ACC112 (cell line): ENCODE measurements at regions not wholly inside any gene's neighbourhood (a gene's known extent, or its start where the extent isn't known, plus 50 kb on each side); places are given as distances from the start of the nearest gene placed in this dataset.

ENCODE experiments used
- H2AFZ ChIP-seq: fragments of 200-600 bp; sonication (generic); one replicate; pipeline ENCODE4 v1.6.0; 2017; ENCODE audit warnings: antibody characterized with exemption, low read length; ENCODE audit not compliant: unreplicated experiment
- H3K27ac ChIP-seq: fragments of 200-600 bp; sonication (generic); 2 replicates; pipeline ENCODE4 v1.5.1; 2014; ENCODE audit warnings: low read depth, mild to moderate bottlenecking, antibody characterized with exemption, low read length, moderate library complexity
- H3K27me3 ChIP-seq: fragments of 200-600 bp; sonication (generic); 2 replicates; pipeline ENCODE4 v1.6.1; 2014; ENCODE audit warnings: mild to moderate bottlenecking, antibody characterized with exemption, low read length, moderate library complexity, mixed read lengths; ENCODE audit not compliant: insufficient read depth
- H3K36me3 ChIP-seq: fragments of 200-600 bp; sonication (generic); 2 replicates; pipeline ENCODE4 v1.6.1; 2016; ENCODE audit warnings: mild to moderate bottlenecking, antibody characterized with exemption, low read length, moderate library complexity, mixed read lengths; ENCODE audit not compliant: insufficient read depth
- H3K4me1 ChIP-seq: fragments of 200-600 bp; sonication (generic); one replicate; pipeline ENCODE4 v1.6.1; 2016; ENCODE audit warnings: low read length, mixed read lengths; ENCODE audit not compliant: insufficient read depth, unreplicated experiment, control insufficient read depth
- H3K4me3 ChIP-seq: fragments of 200-600 bp; sonication (generic); 2 replicates; pipeline ENCODE4 v1.5.1; 2014; ENCODE audit warnings: mild to moderate bottlenecking, low read depth, low read length
- H3K79me2 ChIP-seq: fragments of 200-600 bp; sonication (generic); one replicate; pipeline ENCODE4 v1.6.0; 2016; ENCODE audit warnings: low read length; ENCODE audit not compliant: control insufficient read depth, unreplicated experiment, insufficient read depth

DNA sequence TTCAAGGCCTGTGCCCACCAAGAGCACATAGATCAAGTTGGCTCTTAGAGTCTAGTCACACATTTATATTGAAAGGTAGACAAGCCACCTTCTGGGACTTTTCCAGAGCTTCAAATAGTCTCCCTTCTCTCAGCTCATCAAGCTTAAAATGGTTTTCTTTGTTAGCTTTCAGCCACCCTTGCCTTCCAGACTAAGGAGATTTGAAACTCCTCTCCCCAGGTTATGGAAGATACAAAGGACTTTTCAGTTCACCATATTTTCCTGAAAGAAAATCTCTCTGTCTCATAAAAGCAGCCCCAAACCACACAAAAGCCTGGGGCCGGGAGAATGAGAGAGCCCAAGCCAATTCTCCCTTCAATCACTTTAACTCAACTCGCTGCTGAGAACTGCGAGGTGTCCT is 134.1 kb downstream of the ZC3H11B start:
- Histone ChIP-seq H2AFZ (no peak overlapping the region), H3K79me2 (no peaks in the 10 kb centered on the region), H3K36me3 (no peaks in the 10 kb centered on the region), H3K27me3 (peaks cover 6% of the 10 kb centered on the region; the same call in 1 of the 2 replicates), H3K27ac (no peak overlapping the region), H3K4me3 (no peak overlapping the region), H3K4me1 (no peaks in the 10 kb centered on the region)

DNA sequence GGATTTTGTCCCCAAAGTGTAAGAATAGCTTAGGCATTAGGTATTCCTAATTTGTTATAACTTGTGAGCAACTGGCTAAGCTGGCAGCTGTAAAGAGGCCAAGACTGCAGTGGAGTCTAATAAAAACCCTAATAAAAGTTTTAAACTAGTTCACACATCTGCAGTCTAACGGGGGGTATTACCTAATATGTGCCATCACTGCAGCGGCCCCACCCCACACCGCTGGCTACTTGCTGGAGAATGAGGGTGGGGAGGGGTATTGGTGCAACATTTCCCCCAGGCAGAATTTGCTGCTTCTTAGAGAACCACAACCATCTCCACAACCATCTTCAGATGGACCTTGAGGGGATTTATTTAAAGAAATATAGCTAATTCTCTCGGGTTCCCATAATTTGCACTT is 135.0 kb downstream of the ZC3H11B start:
- Histone ChIP-seq H3K27ac (no peak overlapping the region), H3K4me3 (no peak overlapping the region), H3K4me1 (no peaks in the 10 kb centered on the region), H3K36me3 (no peaks in the 10 kb centered on the region), H2AFZ (no peak overlapping the region), H3K79me2 (no peaks in the 10 kb centered on the region), H3K27me3 (peaks cover 6% of the 10 kb centered on the region; the same call in 1 of the 2 replicates)

DNA sequence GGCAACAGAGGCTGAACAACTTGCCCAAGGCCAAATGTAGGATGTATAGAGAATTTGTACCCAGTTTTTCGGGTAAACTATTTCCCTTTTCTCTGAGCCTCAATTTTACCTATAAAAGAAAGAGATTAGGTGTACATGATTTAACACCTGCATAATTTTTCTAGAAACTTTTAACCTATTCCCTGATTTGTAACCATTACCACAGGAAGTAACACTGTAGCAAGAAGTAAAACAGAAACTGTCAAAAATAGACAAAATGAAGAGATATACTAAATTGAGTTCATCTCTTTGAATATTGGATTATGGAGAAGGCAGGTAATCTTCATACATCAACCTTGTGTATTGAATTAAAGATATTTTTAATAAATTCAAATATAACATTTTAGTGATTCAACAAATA is 136.2 kb downstream of the ZC3H11B start:
- Histone ChIP-seq H2AFZ (no peak overlapping the region), H3K36me3 (no peaks in the 10 kb centered on the region), H3K4me3 (no peak overlapping the region), H3K79me2 (no peaks in the 10 kb centered on the region), H3K27me3 (peaks cover 6% of the 10 kb centered on the region; the same call in 1 of the 2 replicates), H3K4me1 (no peaks in the 10 kb centered on the region), H3K27ac (no peak overlapping the region)

DNA sequence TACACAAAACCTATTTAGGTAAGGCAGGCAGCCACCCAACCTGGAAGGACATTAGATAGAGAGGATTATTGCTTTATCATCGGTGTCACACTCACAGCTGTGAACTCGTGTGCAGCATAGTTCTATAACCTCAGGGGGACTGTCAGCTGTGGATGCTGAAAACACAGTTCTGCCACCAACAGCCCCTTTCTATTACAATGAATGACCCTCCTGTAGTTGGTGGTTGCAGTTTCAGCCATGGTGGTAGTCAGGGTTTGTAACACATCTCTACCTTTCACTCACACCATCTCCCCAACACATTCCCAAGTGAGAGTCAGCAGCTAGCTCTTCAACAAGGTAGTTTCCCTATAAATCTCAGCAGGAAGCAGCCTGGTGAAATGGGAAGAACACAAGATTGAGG is 136.8 kb downstream of the ZC3H11B start:
- peaks cover 6% of the 10 kb centered on the region; the same call in 1 of the 2 replicates for H3K27me3 ChIP-seq
- no peak overlapping the region for H2AFZ ChIP-seq
- no peaks in the 10 kb centered on the region for H3K4me1 ChIP-seq
- no peak overlapping the region for H3K4me3 ChIP-seq
- H3K36me3 ChIP-seq = no peaks in the 10 kb centered on the region
- no peaks in the 10 kb centered on the region for H3K79me2 ChIP-seq
- H3K27ac ChIP-seq = no peak overlapping the region

DNA sequence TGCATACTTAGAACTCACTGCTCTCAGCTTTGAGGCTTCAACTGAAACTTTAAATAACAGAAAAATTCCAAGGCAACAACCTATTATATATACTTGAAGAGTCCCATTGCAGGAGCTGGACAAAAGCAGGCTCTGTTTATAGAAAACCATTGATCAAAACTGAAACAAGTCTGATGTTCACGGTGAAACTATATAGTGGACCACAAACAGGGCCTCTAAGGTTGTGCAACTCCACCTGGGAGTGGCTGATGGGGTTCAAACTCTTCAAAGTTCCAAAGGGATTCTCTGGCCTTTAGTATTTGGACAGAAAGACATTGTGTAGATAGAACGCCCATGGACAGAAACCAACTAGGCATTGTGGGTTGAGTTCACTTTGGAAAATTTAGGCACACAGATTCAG is 140.3 kb downstream of the ZC3H11B start:
- H2AFZ ChIP-seq = no peak overlapping the region
- H3K27me3 ChIP-seq = peaks cover 6% of the 10 kb centered on the region; the same call in 1 of the 2 replicates
- no peak overlapping the region for H3K4me3 ChIP-seq
- no peaks in the 10 kb centered on the region for H3K79me2 ChIP-seq
- H3K36me3 ChIP-seq = no peaks in the 10 kb centered on the region
- H3K4me1 ChIP-seq = no peaks in the 10 kb centered on the region
- H3K27ac ChIP-seq = no peak overlapping the region

DNA sequence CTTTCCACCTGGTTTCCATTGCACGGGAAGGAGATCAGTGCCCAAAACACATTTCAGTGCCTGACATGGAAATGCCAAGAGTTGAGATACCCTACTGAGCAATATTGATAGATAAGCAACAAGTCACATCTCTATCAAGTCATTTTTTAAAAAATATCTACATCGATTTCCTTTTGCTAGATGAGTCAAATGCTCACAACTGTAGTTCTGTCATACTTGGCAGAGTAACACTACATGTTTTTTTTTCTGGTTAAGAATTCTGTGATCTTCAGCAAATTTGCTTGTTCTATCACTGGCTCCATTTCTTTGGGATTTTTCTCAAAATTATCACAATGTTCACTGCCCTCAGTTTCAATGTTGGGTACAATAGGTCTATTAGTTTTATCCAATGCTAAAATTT is 145.4 kb downstream of the ZC3H11B start:
- Histone ChIP-seq H3K4me1 (no peaks in the 10 kb centered on the region), H3K79me2 (no peaks in the 10 kb centered on the region), H3K4me3 (no peak overlapping the region), H3K27me3 (no peaks in the 10 kb centered on the region), H3K27ac (no peak overlapping the region), H3K36me3 (no peaks in the 10 kb centered on the region), H2AFZ (no peak overlapping the region)

DNA sequence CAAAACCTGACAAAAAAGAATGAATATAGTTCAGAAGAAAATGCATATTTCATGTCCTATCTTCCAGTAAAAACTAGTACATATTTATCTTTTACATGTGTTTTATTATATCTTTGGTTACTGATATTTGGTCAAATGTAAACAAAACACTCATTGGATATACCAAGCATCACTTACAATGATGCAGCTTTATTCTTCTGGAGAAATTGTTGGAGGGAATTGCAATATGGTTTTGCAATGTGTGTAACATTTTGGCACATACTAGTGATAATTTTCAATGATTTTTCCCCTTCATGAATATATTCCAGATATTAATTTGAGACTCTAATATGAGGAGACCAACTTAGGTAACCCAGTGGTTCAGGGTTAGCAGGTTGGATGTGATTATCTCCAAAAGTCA is 146.1 kb downstream of the ZC3H11B start:
- no peak overlapping the region for H2AFZ ChIP-seq
- H3K36me3 ChIP-seq = no peaks in the 10 kb centered on the region
- no peaks in the 10 kb centered on the region for H3K27me3 ChIP-seq
- H3K79me2 ChIP-seq = no peaks in the 10 kb centered on the region
- H3K27ac ChIP-seq = no peak overlapping the region
- no peak overlapping the region for H3K4me3 ChIP-seq
- H3K4me1 ChIP-seq = no peaks in the 10 kb centered on the region

DNA sequence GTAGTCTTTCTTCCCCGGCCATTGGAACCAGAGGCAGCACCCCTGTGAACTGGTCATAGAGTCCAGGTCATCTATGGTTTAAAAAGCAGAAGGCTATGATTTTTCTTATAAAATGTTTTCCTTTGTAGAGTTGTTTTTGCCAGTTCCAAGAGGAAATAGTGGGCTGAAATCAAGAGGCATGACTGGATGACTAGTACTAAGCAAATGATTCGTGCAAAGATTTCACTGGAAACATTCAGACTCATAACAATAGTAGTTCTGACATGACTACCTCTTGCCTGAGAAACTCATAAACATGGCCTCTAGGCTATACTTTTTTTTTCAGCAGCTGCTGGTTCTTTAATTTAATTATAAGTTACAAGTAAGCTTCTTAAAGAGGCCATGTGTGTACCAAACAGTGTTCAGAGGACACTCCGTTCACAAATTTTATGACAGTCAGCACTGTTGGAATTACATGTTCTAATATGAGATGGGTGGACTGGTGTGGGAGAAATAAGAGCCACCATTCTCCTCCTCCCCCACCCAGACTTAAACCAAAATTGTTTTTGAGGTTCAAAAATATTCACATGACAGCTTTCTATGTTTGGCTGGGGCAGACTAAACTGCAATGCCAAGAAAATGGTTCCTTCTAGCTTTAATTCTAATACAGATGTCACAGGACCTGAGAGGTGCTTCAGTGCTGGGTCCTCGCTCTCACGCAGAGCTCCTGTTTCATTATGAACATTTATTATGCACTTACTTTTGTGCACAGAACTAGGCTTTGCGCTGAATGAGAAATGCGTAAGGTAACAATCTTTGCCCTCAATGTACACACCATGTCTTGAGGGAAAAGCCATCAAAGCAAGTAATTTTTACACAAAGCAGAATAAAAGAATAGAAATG is 147.5 kb downstream of the ZC3H11B start:
- no peaks in the 10 kb centered on the region for H3K36me3 ChIP-seq
- no peaks in the 10 kb centered on the region for H3K27me3 ChIP-seq
- H3K79me2 ChIP-seq = no peaks in the 10 kb centered on the region
- H3K4me3 ChIP-seq = no peak overlapping the region
- H3K27ac ChIP-seq = no peak overlapping the region
- no peak overlapping the region for H2AFZ ChIP-seq
- no peaks in the 10 kb centered on the region for H3K4me1 ChIP-seq

DNA sequence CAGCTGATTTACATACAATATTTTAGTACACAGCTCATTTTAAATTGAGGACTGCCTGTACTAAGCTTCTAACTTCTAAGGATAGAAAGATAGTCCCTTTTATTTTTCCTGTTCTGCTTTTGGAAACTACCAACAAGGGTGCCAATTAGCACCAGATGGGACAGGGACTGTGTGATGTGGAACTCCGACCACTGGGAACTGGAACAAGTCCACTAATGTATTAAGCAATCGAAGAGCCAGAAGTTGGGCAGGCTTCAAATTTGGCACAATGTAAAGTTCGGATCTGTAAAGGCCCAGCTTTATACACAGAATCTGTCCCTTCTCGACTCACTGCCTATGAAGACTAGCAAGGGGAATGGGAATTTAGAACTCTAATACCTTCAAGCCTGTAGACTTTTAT is 149.3 kb downstream of the ZC3H11B start:
- Histone ChIP-seq H3K36me3 (no peaks in the 10 kb centered on the region), H3K27ac (no peak overlapping the region), H3K4me1 (no peaks in the 10 kb centered on the region), H2AFZ (no peak overlapping the region), H3K27me3 (no peaks in the 10 kb centered on the region), H3K79me2 (no peaks in the 10 kb centered on the region), H3K4me3 (no peak overlapping the region)

DNA sequence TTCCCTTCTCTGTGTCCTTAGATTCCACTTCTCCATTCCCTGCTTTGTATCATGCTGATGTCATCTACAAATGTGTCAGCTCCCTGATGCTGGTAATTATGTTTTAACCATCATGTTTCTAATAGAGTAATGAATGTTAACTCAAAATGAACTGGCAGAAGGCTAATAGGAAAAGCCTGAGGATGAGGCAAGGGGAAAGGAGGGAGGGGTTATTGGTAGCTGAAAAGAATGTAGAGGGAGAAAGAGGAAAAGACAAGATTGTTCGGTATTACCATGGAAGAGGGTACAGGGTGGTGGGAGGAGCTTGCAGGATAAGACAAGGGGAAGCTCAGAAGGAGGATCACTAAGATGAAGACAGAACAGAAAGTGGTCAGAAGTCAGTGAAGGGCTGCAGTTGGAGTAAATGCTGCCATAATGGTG is 150.9 kb downstream of the ZC3H11B start:
- no peak overlapping the region for H3K27ac ChIP-seq

More for the DNA sequence above, 150.9 kb downstream of the ZC3H11B start:
- Histone ChIP-seq H3K4me1 (no peaks in the 10 kb centered on the region), H3K4me3 (no peak overlapping the region), H3K79me2 (no peaks in the 10 kb centered on the region), H2AFZ (no peak overlapping the region), H3K27me3 (no peaks in the 10 kb centered on the region), H3K36me3 (no peaks in the 10 kb centered on the region)
